ENCODE measurements at regions not wholly inside any gene's neighbourhood (a gene's known extent, or its start where the extent isn't known, plus 50 kb on each side); places are given as distances from the start of the nearest gene placed in this dataset.

GRCh38 chr6:94902974-94903628 lies 674.2 kb upstream of the MANEA start:
- TF ChIP-seq TAF1 (IDR thresholded peaks at IDR 0.05; ENCODE audit: borderline replicate concordance, insufficient read depth, low read length) (no peak), REST (IDR thresholded peaks at IDR 0.05; ENCODE audit: insufficient read depth in 1 of 2, low read depth in 2 of 2, low read length in 2 of 2) (no peak), POLR2AphosphoS5 (IDR thresholded peaks at IDR 0.05; ENCODE audit: low read depth, low read length) (no peak), FOXP2 (optimal IDR thresholded peaks at IDR 0.05; ENCODE audit: borderline replicate concordance, extremely low read depth, extremely low read length, insufficient read depth) (no peak), SIN3A (IDR thresholded peaks at IDR 0.05; ENCODE audit: borderline replicate concordance, insufficient read depth, low read length) (no peak)

- TF ChIP-seq SIN3A (IDR thresholded peaks at IDR 0.05; ENCODE audit: borderline replicate concordance, insufficient read depth, low read length) (no peak), TAF1 (IDR thresholded peaks at IDR 0.05; ENCODE audit: borderline replicate concordance, insufficient read depth, low read length) (no peak), POLR2AphosphoS5 (IDR thresholded peaks at IDR 0.05; ENCODE audit: low read depth, low read length) (no peak), FOXP2 (optimal IDR thresholded peaks at IDR 0.05; ENCODE audit: borderline replicate concordance, extremely low read depth, extremely low read length, insufficient read depth) (no peak)
Observed at GRCh38 chr6:94899191-94899590, 678.1 kb upstream of the MANEA start.

GRCh38 chr6:94894300-94894699 lies 683.0 kb upstream of the MANEA start:
- TF ChIP-seq TAF1 (IDR thresholded peaks at IDR 0.05; ENCODE audit: borderline replicate concordance, insufficient read depth, low read length): no peak
- no peak for TF ChIP-seq REST (IDR thresholded peaks at IDR 0.05; ENCODE audit: insufficient read depth in 1 of 2, low read depth in 2 of 2, low read length in 2 of 2)
- TF ChIP-seq SIN3A (IDR thresholded peaks at IDR 0.05; ENCODE audit: borderline replicate concordance, insufficient read depth, low read length): no peak
- TF ChIP-seq FOXP2 (optimal IDR thresholded peaks at IDR 0.05; ENCODE audit: borderline replicate concordance, extremely low read depth, extremely low read length, insufficient read depth): no peak
- TF ChIP-seq POLR2AphosphoS5 (IDR thresholded peaks at IDR 0.05; ENCODE audit: low read depth, low read length): no peak

- TF ChIP-seq POLR2AphosphoS5 (IDR thresholded peaks at IDR 0.05; ENCODE audit: low read depth, low read length) (no peak), REST (IDR thresholded peaks at IDR 0.05; ENCODE audit: insufficient read depth in 1 of 2, low read depth in 2 of 2, low read length in 2 of 2) (no peak), SIN3A (IDR thresholded peaks at IDR 0.05; ENCODE audit: borderline replicate concordance, insufficient read depth, low read length) (no peak), FOXP2 (optimal IDR thresholded peaks at IDR 0.05; ENCODE audit: borderline replicate concordance, extremely low read depth, extremely low read length, insufficient read depth) (no peak), TAF1 (IDR thresholded peaks at IDR 0.05; ENCODE audit: borderline replicate concordance, insufficient read depth, low read length) (no peak)
Observed at GRCh38 chr6:94893327-94893726, 684.0 kb upstream of the MANEA start.

- no peak for TF ChIP-seq POLR2AphosphoS5 (IDR thresholded peaks at IDR 0.05; ENCODE audit: low read depth, low read length)
- TF ChIP-seq SIN3A (IDR thresholded peaks at IDR 0.05; ENCODE audit: borderline replicate concordance, insufficient read depth, low read length): no peak
- TF ChIP-seq REST (IDR thresholded peaks at IDR 0.05; ENCODE audit: insufficient read depth in 1 of 2, low read depth in 2 of 2, low read length in 2 of 2): no peak
- TF ChIP-seq TAF1 (IDR thresholded peaks at IDR 0.05; ENCODE audit: borderline replicate concordance, insufficient read depth, low read length): no peak
Observed at GRCh38 chr6:94862112-94862511, 715.2 kb upstream of the MANEA start.

Measured in PFSK-1 (cell line).